Heart right ventricle (tissue), 16 donors: ENCODE measurements at regions not wholly inside any gene's neighbourhood (a gene's known extent, or its start where the extent isn't known, plus 50 kb on each side); places are given as distances from the start of the nearest gene placed in this dataset.
"Not testable (repeated sequence)": the region's sequence is repeated elsewhere in the genome, so short reads cannot be mapped to it uniquely, and the experiment has no call there.

Experiments
- ATAC-seq, 8 donors: fragments of 200-7000 bp; cut with Tn5 transposase; one replicate each; pipeline ENCODE4 v1.9.1; 2020; ENCODE audit warnings: mild to moderate bottlenecking in 8 of 8, moderate library complexity in 8 of 8, moderate number of reproducible peaks in 1 of 8
- DNase-seq, 2 donors: peaks; one replicate each; pipeline ENCODE4 v3.0.0-alpha.2; 2020
- H3K27ac ChIP-seq, 10 donors: fragments of 200-600 bp; sonication (generic) in 2 of 10; one replicate each; pipeline versions ENCODE4 v1.5.0 to v1.8.0; 2020 to 2022; ENCODE audit warnings: mild to moderate bottlenecking in 3 of 10
- H3K27me3 ChIP-seq, 7 donors: fragments of 200-600 bp; one replicate each; pipeline ENCODE4 v1.8.0; 2021 to 2022; ENCODE audit warnings: mild to moderate bottlenecking in 2 of 7
- H3K36me3 ChIP-seq, 9 donors: fragments of 200-600 bp; sonication (generic) in 1 of 9; one replicate each; pipeline versions ENCODE4 v1.5.0 to v1.8.0; 2020 to 2022; ENCODE audit warnings: mild to moderate bottlenecking in 2 of 9
- H3K4me1 ChIP-seq, 9 donors: fragments of 200-600 bp; sonication (generic) in 1 of 9; one replicate each; pipeline versions ENCODE4 v1.5.0 to v1.8.0; 2020 to 2022; ENCODE audit warnings: mild to moderate bottlenecking in 4 of 9
- H3K4me3 ChIP-seq, 10 donors: fragments of 200-600 bp; sonication (generic) in 2 of 10; one replicate each; pipeline versions ENCODE4 v1.5.0 to v1.8.0; 2020 to 2022; ENCODE audit warnings: mild to moderate bottlenecking in 7 of 10, moderate library complexity in 2 of 10
- H3K9me3 ChIP-seq, 11 donors: fragments of 200-600 bp in 10 of 11; sonication (generic) in 2 of 11; one replicate each; pipeline versions ENCODE4 v1.5.0 to v1.8.0; 2013 to 2022; ENCODE audit warnings: mild to moderate bottlenecking in 2 of 11, control low read depth in 1 of 11, moderate library complexity in 1 of 11
- CTCF ChIP-seq, 9 donors: fragments of 200-600 bp; sonication (generic) in 2 of 9; IDR thresholded peaks; one replicate each; pipeline versions ENCODE4 v1.5.0 to v1.8.0; 2021 to 2022; ENCODE audit warnings: antibody characterized with exemption in 9 of 9, mild to moderate bottlenecking in 5 of 9, moderate library complexity in 1 of 9
- WGBS, 2 donors: extraction: QIAGEN DNeasy Blood & Tissue Kit; methylation state at CpG; one replicate each; pipeline ENCODE4 v1.1.7; 2013; ENCODE audit warnings: inconsistent platforms in 1 of 2; 5-methylcytosine and 5-hydroxymethylcytosine counted together
- intact Hi-C, 10 donors: fragments of 100-400 bp; cut with DNase I; formaldehyde crosslinking; loops; one replicate each; pipeline versions ENCODE4 v1.11.1 to v1.14.2; 2022
- donor health status: Arrhythmogenic right ventricular cardiomyopathy.
- donor health status: ischemic (EF 13 %, LVEDD 7.1; RV severe dilation, severe dysfunction).
- donor health status: healthy with polysubstance abuse.
- donor health status: DM: no; HTN: yes; CAD: no.
- donor health status: DM: no; HTN: no; CAD: no.
- donor health status: ischemic (EF 25% LVEDD 6.9; RV normal size, moderate dysfunction).
- donor health status: ischemic (EF 25% LVEDD 5.7; RV mildly dilated, moderate dysfunction).
- donor health status: healthy.
- donor health status: DM: yes; HTN: yes; CAD: no.
- donor health status: Ischemic cardiomyopathy.
- donor health status: ischemic (EF 35%, LVEDD 5.7; RV mildly dilated, moderate dysfunction).
- donor health status: nonischemic (EF 11% LVEDD 7.7; RV severe dilation, severe dysfunction).
- donor health status: DM: yes; HTN: yes; CAD: no.
- donor health status: PGD.
- donor health status: ischemic (EF 29% LVEDD 5.4; RV normal size, mild dysfunction).
- donor health status: nonischemic (EF 23%, LVEDD 6.1; RV moderate dilation, normal function).

- Histone ChIP-seq H3K4me3 (no peak overlapping the region), H3K4me1 (no peaks in the 10 kb centered on the region), H3K36me3 (no peaks in the 10 kb centered on the region), H3K9me3 (peaks cover 0 to 14% (median 0%) of the 10 kb centered on the region in 11 donors), H3K27ac (no peak overlapping the region), H3K27me3 (no peaks in the 10 kb centered on the region)
- intact Hi-C loops = no loop called here
- 68 to 77% methylated on average over 1 of the region's 1 CpG for WGBS, 2 donors
- ATAC-seq = no peak
- no peak for TF ChIP-seq CTCF (IDR thresholded peaks at IDR 0.05)
- DNase-seq = no peak
Measured at GRCh38 chr1:187936667-187937066, 1107.9 kb downstream of the PLA2G4A start.

GRCh38 chr1:187938092-187938491 lies 1109.3 kb downstream of the PLA2G4A start:
- intact Hi-C loops = no loop called here
- WGBS, 2 donors = 67 to 70% methylated on average over 2 of the region's 2 CpGs
- peaks cover 0 to 14% (median 0%) of the 10 kb centered on the region in 11 donors for H3K9me3 ChIP-seq
- no peak overlapping the region for H3K4me3 ChIP-seq
- no peaks in the 10 kb centered on the region for H3K36me3 ChIP-seq
- ATAC-seq = no peak
- no peak overlapping the region for H3K27ac ChIP-seq
- no peak for DNase-seq
- H3K27me3 ChIP-seq = no peaks in the 10 kb centered on the region
- H3K4me1 ChIP-seq = no peaks in the 10 kb centered on the region
- no peak for TF ChIP-seq CTCF (IDR thresholded peaks at IDR 0.05)

- ATAC-seq (no peak), DNase-seq (no peak)
- intact Hi-C loops = no loop called here
- no peaks in the 10 kb centered on the region for H3K36me3 ChIP-seq
- H3K27me3 ChIP-seq = no peaks in the 10 kb centered on the region
- TF ChIP-seq CTCF (IDR thresholded peaks at IDR 0.05) = no peak
- 87 to 89% methylated on average over 4 of the region's 4 CpGs for WGBS, 2 donors
- H3K4me1 ChIP-seq = no peaks in the 10 kb centered on the region
- no peak overlapping the region for H3K4me3 ChIP-seq
- no peak overlapping the region for H3K27ac ChIP-seq
- peaks cover 0 to 22% (median 6%) of the 10 kb centered on the region in 11 donors for H3K9me3 ChIP-seq
Measured at GRCh38 chr1:187942986-187943385, 1114.2 kb downstream of the PLA2G4A start.

GRCh38 chr1:187943606-187944403 lies 1115.1 kb downstream of the PLA2G4A start:
- no peak for TF ChIP-seq CTCF (IDR thresholded peaks at IDR 0.05)
- no peak for DNase-seq
- 61 to 73% methylated on average over 2 of the region's 2 CpGs for WGBS, 2 donors
- H3K27ac ChIP-seq = no peak overlapping the region
- peaks cover 0 to 22% (median 6%) of the 10 kb centered on the region in 11 donors for H3K9me3 ChIP-seq
- H3K36me3 ChIP-seq = no peaks in the 10 kb centered on the region
- intact Hi-C loops = no loop called here
- ATAC-seq = no peak
- no peak overlapping the region for H3K4me3 ChIP-seq
- no peaks in the 10 kb centered on the region for H3K4me1 ChIP-seq
- no peaks in the 10 kb centered on the region for H3K27me3 ChIP-seq

- H3K27ac ChIP-seq, H3K4me1 ChIP-seq, DNase-seq, H3K4me3 ChIP-seq, H3K36me3 ChIP-seq, intact Hi-C loops, H3K27me3 ChIP-seq, ATAC-seq: not testable (repeated sequence)
- WGBS, 2 donors = 76 to 80% methylated on average over 3 of the region's 3 CpGs
- H3K9me3 ChIP-seq = peaks cover 0 to 33% (median 13%) of the 10 kb centered on the region in 11 donors
Measured at GRCh38 chr1:187946661-187947060, 1117.9 kb downstream of the PLA2G4A start.
